ENCODE measurements at regions not wholly inside any gene's neighbourhood (a gene's known extent, or its start where the extent isn't known, plus 50 kb on each side); places are given as distances from the start of the nearest gene placed in this dataset.

- no peaks in the 10 kb centered on the region for H3K27me3 ChIP-seq (ENCODE audit: control insufficient read depth, insufficient read depth, low read length)
- CTCF ChIA-PET: no interaction called here
These were observed 121.6 kb upstream of the SGCG start for GRCh38 chr13:23059173-23059572.

GRCh38 chr13:23060959-23061358, 119.8 kb upstream of the SGCG start:
- TF ChIP-seq, protein P1, sequence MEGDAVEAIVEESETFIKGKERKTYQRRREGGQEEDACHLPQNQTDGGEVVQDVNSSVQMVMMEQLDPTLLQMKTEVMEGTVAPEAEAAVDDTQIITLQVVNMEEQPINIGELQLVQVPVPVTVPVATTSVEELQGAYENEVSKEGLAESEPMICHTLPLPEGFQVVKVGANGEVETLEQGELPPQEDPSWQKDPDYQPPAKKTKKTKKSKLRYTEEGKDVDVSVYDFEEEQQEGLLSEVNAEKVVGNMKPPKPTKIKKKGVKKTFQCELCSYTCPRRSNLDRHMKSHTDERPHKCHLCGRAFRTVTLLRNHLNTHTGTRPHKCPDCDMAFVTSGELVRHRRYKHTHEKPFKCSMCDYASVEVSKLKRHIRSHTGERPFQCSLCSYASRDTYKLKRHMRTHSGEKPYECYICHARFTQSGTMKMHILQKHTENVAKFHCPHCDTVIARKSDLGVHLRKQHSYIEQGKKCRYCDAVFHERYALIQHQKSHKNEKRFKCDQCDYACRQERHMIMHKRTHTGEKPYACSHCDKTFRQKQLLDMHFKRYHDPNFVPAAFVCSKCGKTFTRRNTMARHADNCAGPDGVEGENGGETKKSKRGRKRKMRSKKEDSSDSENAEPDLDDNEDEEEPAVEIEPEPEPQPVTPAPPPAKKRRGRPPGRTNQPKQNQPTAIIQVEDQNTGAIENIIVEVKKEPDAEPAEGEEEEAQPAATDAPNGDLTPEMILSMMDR (IDR thresholded peaks at IDR 0.05; ENCODE audit: insufficient read depth, low read depth, low read length): no peak
- Histone ChIP-seq H3K4me3 (ENCODE audit: low read depth, low read length) (no peak overlapping the region), H3K36me3 (ENCODE audit: control insufficient read depth, insufficient read depth, low read length) (no peaks in the 10 kb centered on the region), H3K27me3 (ENCODE audit: control insufficient read depth, insufficient read depth, low read length) (no peaks in the 10 kb centered on the region)
- POLR2A ChIA-PET: no interaction called here
- no peak for DNase-seq (ENCODE audit: low read depth)
- CTCF ChIA-PET: no interaction called here

More at GRCh38 chr13:23059173-23059572, 121.6 kb upstream of the SGCG start:
- Histone ChIP-seq H3K36me3 (ENCODE audit: control insufficient read depth, insufficient read depth, low read length) (no peaks in the 10 kb centered on the region), H3K4me3 (ENCODE audit: low read depth, low read length) (no peak overlapping the region)
- POLR2A ChIA-PET: no interaction called here
- no peak for DNase-seq (ENCODE audit: low read depth)
- TF ChIP-seq, protein P1 (IDR thresholded peaks at IDR 0.05; ENCODE audit: insufficient read depth, low read depth, low read length): no peak

- Histone ChIP-seq H3K4me3 (ENCODE audit: low read depth, low read length) (no peak overlapping the region), H3K36me3 (ENCODE audit: control insufficient read depth, insufficient read depth, low read length) (no peaks in the 10 kb centered on the region), H3K27me3 (ENCODE audit: control insufficient read depth, insufficient read depth, low read length) (no peaks in the 10 kb centered on the region)
- DNase-seq (ENCODE audit: low read depth): no peak
- POLR2A ChIA-PET: no interaction called here
- TF ChIP-seq, protein P1 (IDR thresholded peaks at IDR 0.05; ENCODE audit: insufficient read depth, low read depth, low read length): no peak
- CTCF ChIA-PET: no interaction called here
These were observed 113.7 kb upstream of the SGCG start for GRCh38 chr13:23067129-23067528.

DNA sequence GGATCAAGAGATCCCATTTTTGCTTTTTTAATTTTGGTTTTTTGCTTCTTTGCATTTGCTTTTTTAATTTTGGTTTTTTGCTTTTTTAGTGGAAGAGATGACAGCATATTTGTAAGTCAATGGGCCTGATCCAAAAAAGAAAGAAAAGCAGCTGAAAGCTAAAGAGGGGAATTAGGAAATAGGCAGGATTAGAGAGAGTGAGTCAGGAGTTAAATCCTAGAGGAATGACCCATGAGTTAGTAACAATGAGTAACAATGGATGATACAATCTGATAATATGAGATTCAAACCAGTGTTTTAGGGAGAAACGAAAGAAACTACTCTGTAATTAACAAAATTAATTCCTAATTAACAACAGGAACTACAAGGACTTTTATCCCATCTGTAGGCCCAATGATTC, 111.2 kb upstream of the SGCG start:
- ChIA-PET POLR2A (no interaction called here), CTCF (no interaction called here)
- TF ChIP-seq, protein P1 (IDR thresholded peaks at IDR 0.05; ENCODE audit: insufficient read depth, low read depth, low read length): no peak
- Histone ChIP-seq H3K36me3 (ENCODE audit: control insufficient read depth, insufficient read depth, low read length) (no peaks in the 10 kb centered on the region), H3K27me3 (ENCODE audit: control insufficient read depth, insufficient read depth, low read length) (no peaks in the 10 kb centered on the region), H3K4me3 (ENCODE audit: low read depth, low read length) (no peak overlapping the region)
- DNase-seq (ENCODE audit: low read depth): peak; percentile 39

- H3K36me3 ChIP-seq (ENCODE audit: control insufficient read depth, insufficient read depth, low read length): no peaks in the 10 kb centered on the region
- no peak for DNase-seq (ENCODE audit: low read depth)
- ChIA-PET CTCF (no interaction called here), POLR2A (no interaction called here)
- TF ChIP-seq, protein P1 (IDR thresholded peaks at IDR 0.05; ENCODE audit: insufficient read depth, low read depth, low read length): no peak
- no peaks in the 10 kb centered on the region for H3K27me3 ChIP-seq (ENCODE audit: control insufficient read depth, insufficient read depth, low read length)
- no peak overlapping the region for H3K4me3 ChIP-seq (ENCODE audit: low read depth, low read length)
These were observed 106.5 kb upstream of the SGCG start for GRCh38 chr13:23074075-23074828.

All from BJ (cell line).